GM23338 (cell line): ENCODE measurements at regions not wholly inside any gene's neighbourhood (a gene's known extent, or its start where the extent isn't known, plus 50 kb on each side); places are given as distances from the start of the nearest gene placed in this dataset.

Experiments used
- ATAC-seq: fragments of 200-7000 bp; cut with Tn5 transposase; 3 replicates; pipeline ENCODE4 v1.9.1; 2020
- DNase-seq: peaks from one replicate; pipeline ENCODE4 v3.0.0-alpha.2; 2015; ENCODE audit warnings: low spot score
- H2AFZ ChIP-seq: fragments of 200-600 bp; sonication (generic); 2 replicates; pipeline ENCODE4 v1.8.0; 2016; ENCODE audit warnings: antibody characterized with exemption, mild to moderate bottlenecking, moderate library complexity
- H3F3A ChIP-seq: fragments of 200-600 bp; sonication (generic); replicated peaks from 2 replicates; pipeline ENCODE4 v1.8.0; 2017; ENCODE audit warnings: antibody characterized with exemption, mixed run types, low read depth
- H3K27ac ChIP-seq: fragments of 200-600 bp; sonication (generic); 2 replicates; pipeline ENCODE4 v1.6.1; 2016; ENCODE audit warnings: low read depth
- H3K27me3 ChIP-seq: fragments of 200-600 bp; sonication (generic); 2 replicates; pipeline ENCODE4 v1.8.0; 2016; ENCODE audit warnings: mild to moderate bottlenecking, mixed run types, moderate library complexity; ENCODE audit not compliant: insufficient read depth
- H3K36me3 ChIP-seq: fragments of 200-600 bp; sonication (generic); 2 replicates; pipeline ENCODE4 v1.8.0; 2016; ENCODE audit warnings: mild to moderate bottlenecking; ENCODE audit not compliant: insufficient read depth
- H3K4me1 ChIP-seq: fragments of 200-600 bp; sonication (generic); 2 replicates; pipeline ENCODE4 v1.8.0; 2016; ENCODE audit warnings: mild to moderate bottlenecking, moderate library complexity; ENCODE audit not compliant: insufficient read depth
- H3K4me2 ChIP-seq: fragments of 200-600 bp; sonication (generic); 2 replicates; pipeline ENCODE4 v1.7.1; 2017; ENCODE audit warnings: mixed run types
- H3K4me3 ChIP-seq: fragments of 200-600 bp; sonication (generic); 2 replicates; pipeline ENCODE4 v1.6.1; 2016; ENCODE audit warnings: mixed run types
- H3K79me2 ChIP-seq: fragments of 200-600 bp; sonication (generic); replicated peaks from 2 replicates; pipeline ENCODE4 v1.8.0; 2017; ENCODE audit warnings: mild to moderate bottlenecking; ENCODE audit not compliant: insufficient read depth
- H3K9me2 ChIP-seq: fragments of 200-600 bp; sonication (generic); 2 replicates; pipeline ENCODE4 v1.8.0; 2017; ENCODE audit not compliant: insufficient read depth
- H4K20me1 ChIP-seq: fragments of 200-600 bp; sonication (generic); replicated peaks from 2 replicates; pipeline ENCODE4 v1.8.0; 2017; ENCODE audit warnings: mild to moderate bottlenecking; ENCODE audit not compliant: insufficient read depth
- H3K27ac Mint-ChIP-seq: 2 replicates; pipeline ENCODE4 v1.8.0; 2020; ENCODE audit warnings: inconsistent platforms, mild to moderate bottlenecking, moderate library complexity, mixed read lengths
- H3K27me3 Mint-ChIP-seq: 3 replicates; pipeline ENCODE4 v1.8.0; 2022; ENCODE audit warnings: low read depth, mild to moderate bottlenecking, moderate library complexity, mixed read lengths, inconsistent platforms; ENCODE audit not compliant: insufficient read depth, poor library complexity
- H3K36me3 Mint-ChIP-seq: 3 replicates; pipeline ENCODE4 v1.8.0; 2021; ENCODE audit warnings: low read depth, mild to moderate bottlenecking, inconsistent platforms, moderate library complexity, mixed read lengths
- H3K4me1 Mint-ChIP-seq: 3 replicates; pipeline ENCODE4 v1.8.0; 2020; ENCODE audit warnings: mild to moderate bottlenecking, inconsistent platforms, mixed read lengths
- H3K4me3 Mint-ChIP-seq: 3 replicates; pipeline ENCODE4 v1.8.0; 2021; ENCODE audit warnings: moderate library complexity, mild to moderate bottlenecking, inconsistent platforms, mixed read lengths
- H3K9me3 Mint-ChIP-seq: 3 replicates; pipeline ENCODE4 v1.8.0; 2020; ENCODE audit warnings: moderate library complexity, mild to moderate bottlenecking, inconsistent platforms, mixed read lengths
- CREB1 ChIP-seq: fragments of 250-450 bp; sonication (Bioruptor Pico); IDR thresholded peaks from 2 replicates; pipeline ENCODE4 v1.5.0; 2020; ENCODE audit warnings: low read depth, mild to moderate bottlenecking, moderate library complexity
- CTCF ChIP-seq, 2 experiments: fragments of 200-600 bp in 1 of 2; sonication (generic) in 1 of 2; conservative IDR thresholded peaks; 2 replicates each; pipeline versions ENCODE4 v1.5.1 to v1.6.1; 2016 to 2017; ENCODE audit warnings: antibody characterized with exemption in 2 of 2, low read depth in 2 of 2, mild to moderate bottlenecking in 2 of 2, moderate library complexity in 1 of 2
- EZH2 ChIP-seq: fragments of 200-600 bp; sonication (generic); IDR thresholded peaks from one replicate; pipeline ENCODE4 v1.8.0; 2017; ENCODE audit warnings: antibody characterized with exemption, mild to moderate bottlenecking, low read depth; ENCODE audit not compliant: unreplicated experiment
- EZH2phosphoT487 ChIP-seq: fragments of 200-600 bp; sonication (generic); IDR thresholded peaks from one replicate; pipeline ENCODE4 v1.8.1; 2018; ENCODE audit warnings: antibody characterized with exemption; ENCODE audit not compliant: unreplicated experiment
- JUNB ChIP-seq: IDR thresholded peaks from one replicate; pipeline ENCODE4 v1.6.1; 2016; ENCODE audit warnings: antibody characterized with exemption; ENCODE audit not compliant: unreplicated experiment
- NANOG ChIP-seq: IDR thresholded peaks from 2 replicates; pipeline ENCODE4 v1.6.1; 2016; ENCODE audit warnings: antibody characterized with exemption, borderline replicate concordance
- REST ChIP-seq: IDR thresholded peaks from one replicate; pipeline ENCODE4 v1.6.1; 2018; ENCODE audit warnings: antibody characterized with exemption; ENCODE audit not compliant: unreplicated experiment
- STAT1 ChIP-seq: IDR thresholded peaks from one replicate; pipeline ENCODE4 v1.6.1; 2016; ENCODE audit warnings: antibody characterized with exemption; ENCODE audit not compliant: unreplicated experiment
- ZNF114 ChIP-seq: fragments of 250-450 bp; sonication (Bioruptor Pico); IDR thresholded peaks from 2 replicates; pipeline ENCODE4 v1.5.0; 2020; ENCODE audit warnings: mild to moderate bottlenecking, moderate library complexity
- ZNF331 ChIP-seq: fragments of 250-450 bp; sonication (Bioruptor Pico); IDR thresholded peaks from 2 replicates; pipeline ENCODE4 v1.5.0; 2020; ENCODE audit warnings: low read depth, mild to moderate bottlenecking, moderate library complexity
- TF ChIP-seq, protein P1 (sequence below): IDR thresholded peaks from 2 replicates; pipeline ENCODE4 v1.6.1; 2016; ENCODE audit warnings: antibody characterized with exemption

DNA sequence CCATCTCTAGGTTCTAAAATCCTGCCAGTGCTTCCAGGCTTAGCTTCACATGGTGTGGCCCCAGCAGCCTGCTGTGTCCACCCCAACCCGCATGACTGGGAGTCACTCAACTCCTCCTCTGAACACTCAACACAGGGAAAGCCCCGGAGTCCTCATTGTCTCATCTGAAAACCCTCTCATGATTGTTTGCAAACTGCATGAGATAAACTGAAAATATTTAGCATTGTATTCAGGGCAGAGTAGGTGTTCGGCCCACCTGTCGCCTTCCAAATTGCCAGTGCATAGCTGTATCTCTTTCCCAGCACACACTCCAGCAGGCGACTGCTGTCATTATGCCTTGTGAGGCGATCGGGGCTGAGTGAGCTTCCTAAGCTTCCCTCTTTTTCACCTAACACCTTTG lies 76.7 kb upstream of the SORBS2 start (continued):
- TF ChIP-seq, protein P1, sequence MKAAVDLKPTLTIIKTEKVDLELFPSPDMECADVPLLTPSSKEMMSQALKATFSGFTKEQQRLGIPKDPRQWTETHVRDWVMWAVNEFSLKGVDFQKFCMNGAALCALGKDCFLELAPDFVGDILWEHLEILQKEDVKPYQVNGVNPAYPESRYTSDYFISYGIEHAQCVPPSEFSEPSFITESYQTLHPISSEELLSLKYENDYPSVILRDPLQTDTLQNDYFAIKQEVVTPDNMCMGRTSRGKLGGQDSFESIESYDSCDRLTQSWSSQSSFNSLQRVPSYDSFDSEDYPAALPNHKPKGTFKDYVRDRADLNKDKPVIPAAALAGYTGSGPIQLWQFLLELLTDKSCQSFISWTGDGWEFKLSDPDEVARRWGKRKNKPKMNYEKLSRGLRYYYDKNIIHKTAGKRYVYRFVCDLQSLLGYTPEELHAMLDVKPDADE: no peak
- TF ChIP-seq CTCF (conservative IDR thresholded peaks at IDR 0.05; ENCODE audit: low read depth in 2 of 2) (no peak), EZH2phosphoT487 (no peak), ZNF114 (no peak), NANOG (no peak), ZNF331 (CRISPR knock-in tag) (no peak), CREB1 (CRISPR knock-in tag) (no peak), EZH2 (no peak)

- peaks cover 44% of the 10 kb centered on the region for H3K9me3 Mint-ChIP-seq
- Histone ChIP-seq H3K4me3 (no peak overlapping the region), H3K36me3 (no peaks in the 10 kb centered on the region), H4K20me1 (no peaks in the 10 kb centered on the region), H3K9me2 (no peaks in the 10 kb centered on the region), H3K27me3 (no peaks in the 10 kb centered on the region), H3K79me2 (no peaks in the 10 kb centered on the region), H3K4me2 (no peak overlapping the region), H3K4me1 (no peaks in the 10 kb centered on the region), H3F3A (no peaks in the 10 kb centered on the region), H3K27ac (no peak overlapping the region), H2AFZ (no peak overlapping the region)
- no peak overlapping the region for H3K27ac Mint-ChIP-seq
- no peak for DNase-seq
- peaks cover 2% of the 10 kb centered on the region; the same call in 2 of the 3 replicates for H3K4me1 Mint-ChIP-seq
- H3K27me3 Mint-ChIP-seq: peaks cover 6% of the 10 kb centered on the region
- TF ChIP-seq CTCF (conservative IDR thresholded peaks at IDR 0.05; ENCODE audit: low read depth in 2 of 2): no peak
- TF ChIP-seq EZH2: no peak
- no peak for TF ChIP-seq NANOG
- TF ChIP-seq EZH2phosphoT487: no peak
- TF ChIP-seq ZNF331 (CRISPR knock-in tag): no peak
- no peak for TF ChIP-seq JUNB
- TF ChIP-seq REST: no peak
- TF ChIP-seq STAT1: no peak
- TF ChIP-seq ZNF114: no peak
- peaks cover 37% of the 10 kb centered on the region for H3K36me3 Mint-ChIP-seq
- H3K4me3 Mint-ChIP-seq: no peak overlapping the region
- ATAC-seq: no peak
Observed at GRCh38 chr4:185889585-185889984, 77.6 kb upstream of the SORBS2 start.
